HG03460 (cell line): ENCODE measurements at regions not wholly inside any gene's neighbourhood (a gene's known extent, or its start where the extent isn't known, plus 50 kb on each side); places are given as distances from the start of the nearest gene placed in this dataset.
A peak's percentile ranks its signal among the peaks of the same experiment; 100 is the strongest.

Experiments
- ATAC-seq: cut with Tn5 transposase; IDR thresholded peaks from one replicate; pipeline ENCODE4 v1.9.1; 2021; ENCODE audit not compliant: unreplicated experiment

GRCh38 chr4:115294717-115295116, 181.3 kb upstream of the NDST4 start:
- no peak for ATAC-seq

DNA sequence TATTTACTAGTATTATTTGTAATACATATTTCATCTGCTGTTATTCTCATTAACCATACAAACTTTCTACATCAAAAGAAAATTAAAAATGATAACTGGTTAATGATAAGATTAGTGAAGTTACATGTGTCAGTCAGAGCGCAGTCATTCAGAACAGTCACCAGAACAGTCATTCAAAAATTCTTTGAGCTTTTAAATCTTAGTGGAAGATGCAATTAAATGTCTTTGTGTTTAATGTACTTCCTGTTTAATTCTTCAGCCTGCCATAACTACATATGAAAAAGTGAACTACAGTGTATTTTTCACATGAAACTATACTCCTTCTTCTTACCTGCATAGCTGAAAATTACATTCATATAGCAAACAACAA, 179.7 kb upstream of the NDST4 start:
- ATAC-seq, result no peak

- ATAC-seq, result peak; percentile 72
Observed at GRCh38 chr4:115292320-115293092, 179.1 kb upstream of the NDST4 start.

GRCh38 chr4:115287426-115287825, 174.0 kb upstream of the NDST4 start:
- ATAC-seq, result no peak

GRCh38 chr4:115279330-115279729, 165.9 kb upstream of the NDST4 start:
- ATAC-seq, result no peak

DNA sequence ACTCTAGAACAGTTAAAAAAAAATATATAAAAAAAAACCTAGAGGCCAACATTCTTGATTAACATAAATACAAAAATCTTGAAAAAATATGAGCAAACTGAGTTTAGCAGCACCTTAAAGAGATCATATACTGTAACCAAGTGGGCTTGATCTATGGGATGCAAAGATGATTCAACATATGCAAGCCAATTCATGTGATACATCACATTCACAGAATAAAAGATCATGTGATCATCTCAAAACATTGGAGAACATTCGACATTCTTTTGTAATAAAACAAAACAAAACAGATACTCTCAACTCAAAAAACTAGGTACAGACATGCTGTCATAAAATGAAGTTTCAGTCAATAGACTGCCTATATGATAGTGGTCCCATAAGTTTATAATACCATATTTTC, 165.4 kb upstream of the NDST4 start:
- no peak for ATAC-seq

DNA sequence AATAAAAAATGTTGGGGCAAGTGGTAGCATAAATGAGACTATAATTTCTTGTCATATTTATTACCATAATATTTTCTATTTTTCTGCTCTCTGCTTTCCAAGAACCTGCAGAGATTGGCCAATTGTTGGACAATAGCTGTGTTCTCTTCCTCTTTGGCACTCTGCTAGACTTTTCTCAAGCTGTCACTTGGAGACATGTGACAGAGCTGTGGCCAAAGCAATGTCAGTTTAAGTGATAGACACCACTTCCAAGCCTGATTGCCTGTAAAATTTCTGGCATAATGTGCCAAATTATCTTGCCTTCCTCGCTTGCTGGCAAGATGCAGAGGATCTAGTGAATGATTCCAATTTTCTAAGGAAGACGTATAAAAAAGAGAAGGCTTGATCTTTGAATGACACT, 162.2 kb upstream of the NDST4 start:
- no peak for ATAC-seq

DNA sequence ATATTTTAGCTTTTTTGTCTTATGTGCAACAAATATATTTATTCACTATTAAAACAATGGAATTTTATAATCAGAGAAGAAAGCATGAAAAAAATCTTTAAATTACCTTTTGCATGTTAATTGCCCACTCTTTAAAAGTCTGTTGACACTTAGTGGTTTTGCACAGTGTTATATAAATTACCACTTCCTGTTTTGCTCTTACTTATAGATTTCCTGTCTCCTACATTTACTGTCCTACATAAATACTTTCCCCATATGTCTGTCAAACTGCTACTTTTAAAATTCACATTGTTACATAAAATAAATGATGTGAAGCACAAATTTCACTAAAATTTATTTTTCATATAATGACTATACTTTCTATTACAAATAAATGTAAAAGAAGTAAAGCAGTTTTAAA, 161.1 kb upstream of the NDST4 start:
- peak; percentile 76 for ATAC-seq

- no peak for ATAC-seq
Observed at GRCh38 chr4:115272594-115272993, 159.2 kb upstream of the NDST4 start.

GRCh38 chr4:115272185-115272584, 158.8 kb upstream of the NDST4 start:
- no peak for ATAC-seq

DNA sequence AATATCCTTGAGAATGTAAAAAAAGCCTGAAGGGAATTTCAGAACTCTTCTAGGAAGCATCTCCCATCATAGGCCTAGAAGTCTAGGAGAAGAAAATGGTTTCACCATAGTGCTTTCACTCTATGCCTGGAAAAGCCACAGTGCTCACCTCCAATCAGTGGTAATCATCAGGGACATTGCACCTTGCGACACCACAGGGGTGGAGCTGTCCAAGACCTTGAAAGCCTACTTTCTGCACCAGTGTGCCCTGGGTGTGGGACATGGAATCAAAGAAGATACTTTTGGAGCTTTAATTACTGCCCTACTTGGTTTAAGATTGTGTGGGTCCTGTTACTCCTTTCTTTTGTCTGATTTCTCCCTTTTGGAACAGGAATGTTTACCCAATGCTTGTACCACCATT, 146.8 kb upstream of the NDST4 start:
- ATAC-seq, result no peak

GRCh38 chr4:115259642-115260041, 146.2 kb upstream of the NDST4 start:
- ATAC-seq, result no peak

DNA sequence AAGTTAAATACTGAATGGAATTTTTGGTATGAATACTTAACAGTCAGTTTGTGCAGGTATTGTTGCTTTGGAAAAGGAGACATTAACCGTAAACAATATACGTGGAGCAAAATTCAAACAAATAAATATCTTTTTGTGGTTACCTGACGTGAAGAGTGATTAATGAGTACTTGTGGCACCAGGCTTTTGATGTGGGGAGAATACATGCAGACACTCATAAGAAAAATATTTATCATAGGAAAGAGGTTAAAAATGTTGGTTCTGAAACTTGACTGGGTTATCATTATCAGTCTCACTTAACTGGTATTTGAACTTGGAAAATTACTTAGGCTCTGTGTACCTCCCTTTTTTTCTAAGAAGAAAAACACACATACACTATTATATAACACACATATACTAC, 136.4 kb upstream of the NDST4 start:
- no peak for ATAC-seq

GRCh38 chr4:115234405-115235093, 121.1 kb upstream of the NDST4 start:
- ATAC-seq, result no peak

DNA sequence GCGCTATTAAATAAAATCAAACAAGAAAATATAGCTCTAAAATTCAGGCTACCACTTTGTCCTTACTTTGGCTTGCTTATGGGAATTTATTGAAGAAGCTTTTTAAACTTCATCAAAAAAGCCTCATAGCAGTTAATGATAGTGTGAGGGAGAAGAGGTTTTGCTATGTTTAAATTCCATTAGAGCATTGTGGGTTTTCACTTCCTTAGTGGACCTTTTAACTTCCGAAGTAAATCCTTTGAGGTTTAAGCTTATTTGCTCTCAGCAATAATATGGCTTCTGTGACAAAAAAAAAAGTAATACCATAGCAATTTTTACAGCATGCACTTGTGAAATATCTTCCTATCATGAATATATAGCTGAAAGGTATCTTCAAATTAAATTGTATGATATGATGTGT, 120.2 kb upstream of the NDST4 start:
- no peak for ATAC-seq

- ATAC-seq, result no peak
Observed at GRCh38 chr4:115229873-115230272, 116.5 kb upstream of the NDST4 start.

DNA sequence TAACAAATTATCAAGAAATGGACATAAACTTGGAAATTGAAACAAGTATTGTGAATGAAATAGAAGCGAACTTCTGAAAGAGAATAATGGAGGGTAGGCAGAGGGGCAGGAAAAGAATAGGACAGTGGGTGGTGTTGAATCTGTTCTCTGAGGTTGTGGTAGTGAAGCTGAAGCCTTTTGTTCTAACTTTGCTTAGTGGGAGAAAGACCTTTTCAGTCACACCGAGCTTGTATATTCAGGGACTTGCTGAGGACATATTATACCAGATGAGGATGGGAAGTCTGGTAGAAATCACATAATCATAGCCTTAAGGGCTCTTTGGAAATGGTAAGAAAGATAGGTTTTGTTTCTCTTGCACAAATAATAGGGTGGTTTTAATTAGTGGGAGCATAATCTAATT, 115.4 kb upstream of the NDST4 start:
- no peak for ATAC-seq

- ATAC-seq, result no peak
Observed at GRCh38 chr4:115222061-115222460, 108.6 kb upstream of the NDST4 start.

GRCh38 chr4:115219862-115220261, 106.4 kb upstream of the NDST4 start:
- no peak for ATAC-seq

DNA sequence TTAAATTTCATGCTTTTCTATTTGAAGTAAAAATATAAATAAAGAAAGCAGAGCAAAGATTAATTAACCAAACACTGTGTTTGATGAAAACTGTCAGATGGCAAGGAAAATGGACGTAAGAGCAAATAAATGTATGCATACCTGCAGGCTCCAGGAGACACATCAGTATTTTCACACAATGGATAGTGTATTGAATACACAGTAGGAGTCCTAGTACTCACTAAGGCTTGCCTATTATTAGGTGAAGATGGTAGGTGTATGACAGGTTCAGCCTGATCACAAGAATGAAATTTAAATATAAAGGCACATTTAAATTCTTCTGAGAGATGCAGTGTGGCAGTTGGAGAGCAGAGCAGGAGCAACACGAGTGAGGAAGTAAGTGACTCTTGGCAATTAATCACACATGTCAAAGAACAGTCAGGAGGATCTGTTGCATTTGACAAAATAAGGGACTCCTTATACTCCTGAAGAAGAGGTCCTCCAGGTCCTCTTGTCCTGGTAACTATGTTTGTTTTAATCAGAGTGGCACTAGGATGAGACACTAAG, 106.0 kb upstream of the NDST4 start:
- no peak for ATAC-seq

DNA sequence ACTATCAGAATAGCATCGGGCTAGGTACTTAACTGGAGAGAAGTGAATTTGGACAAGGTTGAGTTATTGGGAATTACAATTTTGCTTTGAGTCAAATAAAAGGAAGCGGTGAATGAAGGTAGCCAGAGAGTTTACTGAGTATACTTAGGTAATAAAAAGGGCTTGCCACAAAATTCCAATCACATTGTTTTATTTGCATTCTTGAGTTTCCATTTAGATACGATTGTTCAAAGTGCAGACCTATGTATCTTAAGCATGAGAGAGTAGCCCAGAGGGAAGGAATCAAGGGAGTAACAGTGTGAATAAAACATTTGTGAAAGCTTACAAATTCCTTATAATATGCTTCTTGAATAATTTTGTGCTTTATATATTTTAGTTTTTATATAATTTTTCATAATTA, 102.5 kb upstream of the NDST4 start:
- ATAC-seq, result no peak

- ATAC-seq, result no peak
Observed at GRCh38 chr4:115213716-115214115, 100.3 kb upstream of the NDST4 start.

- no peak for ATAC-seq
Observed at GRCh38 chr4:115201042-115201330, 87.6 kb upstream of the NDST4 start.
